Adipocyte (in vitro differentiated cells): ENCODE measurements at regions not wholly inside any gene's neighbourhood (a gene's known extent, or its start where the extent isn't known, plus 50 kb on each side); places are given as distances from the start of the nearest gene placed in this dataset.

ENCODE experiments used
- DNase-seq: peaks from one replicate; pipeline ENCODE4 v3.0.0-alpha.2; 2015; ENCODE audit warnings: low read depth
- H3K27me3 ChIP-seq: replicated peaks from 2 replicates; pipeline ENCODE4 v1.7.0; 2013; ENCODE audit warnings: mild to moderate bottlenecking, low read length, moderate library complexity; ENCODE audit not compliant: control insufficient read depth, insufficient read depth
- H3K36me3 ChIP-seq: 2 replicates; pipeline ENCODE4 v1.7.0; 2013; ENCODE audit warnings: low read length, mild to moderate bottlenecking, moderate library complexity; ENCODE audit not compliant: control insufficient read depth, insufficient read depth, severe bottlenecking
- H3K4me1 ChIP-seq: 2 replicates; pipeline ENCODE4 v1.7.0; 2013; ENCODE audit warnings: mild to moderate bottlenecking, low read length, moderate library complexity; ENCODE audit not compliant: control insufficient read depth, insufficient read depth
- H3K4me3 ChIP-seq: 2 replicates; pipeline ENCODE4 v1.7.0; 2013; ENCODE audit warnings: mild to moderate bottlenecking, low read length, moderate library complexity
- H3K9ac ChIP-seq: 2 replicates; pipeline ENCODE4 v1.7.0; 2013; ENCODE audit warnings: mild to moderate bottlenecking, low read length, moderate library complexity
- H3K9me3 ChIP-seq: 2 replicates; pipeline ENCODE4 v1.7.0; 2013; ENCODE audit warnings: mild to moderate bottlenecking, low read length, moderate library complexity; ENCODE audit not compliant: control insufficient read depth

DNA sequence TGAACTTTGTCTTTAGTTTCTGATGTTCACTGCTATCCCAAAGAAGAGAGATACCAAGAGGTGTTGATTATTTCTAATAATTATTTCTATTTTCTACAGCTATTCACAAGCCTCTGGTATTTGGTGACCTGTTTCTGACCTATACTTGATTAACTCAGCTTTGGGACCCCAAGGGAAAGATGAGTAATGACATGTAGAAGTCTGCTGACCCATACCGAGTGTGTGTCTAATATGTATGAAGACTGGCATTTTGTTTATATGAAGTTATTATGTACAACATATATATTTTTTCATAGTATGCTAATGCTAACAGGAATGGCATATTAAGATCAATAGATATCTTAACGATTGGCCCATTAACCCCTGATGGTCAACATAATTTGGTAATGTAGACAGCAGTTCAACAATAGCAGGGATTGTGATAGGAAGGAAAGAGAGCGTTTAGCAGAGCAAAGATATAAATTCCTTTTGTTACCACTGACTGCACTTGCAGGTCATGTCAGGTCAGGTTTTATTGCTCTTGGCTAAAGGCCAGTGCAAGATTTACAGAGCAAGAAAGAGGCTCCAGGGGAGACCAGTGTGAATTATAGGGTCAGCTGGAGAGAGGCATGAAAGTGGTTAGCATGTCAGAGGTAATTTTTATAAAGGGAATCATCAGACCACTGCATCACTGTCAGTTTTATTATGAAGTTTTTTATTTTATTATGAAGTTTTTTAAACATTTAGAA is 94.7 kb upstream of the DIPK2B start:
- H3K27me3 ChIP-seq: peaks cover 32% of the 10 kb centered on the region
- no peak overlapping the region for H3K4me3 ChIP-seq
- no peak overlapping the region for H3K9ac ChIP-seq
- H3K4me1 ChIP-seq: peaks cover 9% of the 10 kb centered on the region
- DNase-seq: peak; percentile 9
- H3K9me3 ChIP-seq: no peaks in the 10 kb centered on the region
- H3K36me3 ChIP-seq: no peaks in the 10 kb centered on the region

DNA sequence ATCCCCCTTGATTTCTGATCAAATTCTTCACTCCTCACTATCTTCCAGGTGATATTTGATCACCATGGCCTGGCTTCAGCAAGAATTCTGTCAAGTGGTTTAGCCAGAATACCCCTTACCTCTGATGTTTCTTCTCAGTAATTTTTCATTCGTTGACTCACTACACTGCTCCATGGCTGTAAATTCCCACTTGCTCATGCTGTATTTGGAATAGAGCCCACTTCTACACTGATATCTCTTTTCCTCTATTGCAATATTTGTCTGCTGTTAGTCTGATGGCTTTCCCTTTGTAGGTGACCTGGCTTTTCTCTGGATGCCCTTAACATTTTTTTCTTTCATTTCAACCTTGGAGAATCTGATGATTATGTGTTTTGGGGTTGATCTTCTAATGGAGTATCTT is 73.9 kb upstream of the DIPK2B start:
- H3K4me3 ChIP-seq: no peak overlapping the region
- peaks cover 17% of the 10 kb centered on the region for H3K27me3 ChIP-seq

DNA sequence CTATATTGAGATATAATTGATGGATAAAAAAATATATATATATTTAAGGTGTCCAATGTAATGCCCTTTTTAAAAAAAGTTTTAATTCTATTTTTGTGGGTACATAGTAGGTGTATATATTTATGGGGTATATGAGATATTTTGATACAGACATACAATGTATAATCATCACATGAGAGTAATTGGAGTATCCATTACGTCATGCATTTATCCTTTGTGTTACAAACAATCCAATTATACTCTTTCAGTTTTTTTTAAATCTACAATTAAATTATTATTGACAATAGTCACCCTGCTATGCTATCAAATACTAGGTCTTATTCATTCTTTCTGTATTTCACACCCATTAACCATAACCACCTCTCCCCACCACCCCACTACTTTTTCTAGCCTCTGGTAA is 66.3 kb upstream of the DIPK2B start:
- DNase-seq: no peak
- H3K27me3 ChIP-seq: peaks cover 29% of the 10 kb centered on the region
- no peak overlapping the region for H3K4me3 ChIP-seq
- H3K36me3 ChIP-seq: no peaks in the 10 kb centered on the region
- no peaks in the 10 kb centered on the region for H3K4me1 ChIP-seq
- peaks cover 15% of the 10 kb centered on the region for H3K9me3 ChIP-seq
- no peak overlapping the region for H3K9ac ChIP-seq

More for the DNA sequence above, 73.9 kb upstream of the DIPK2B start:
- H3K36me3 ChIP-seq: no peaks in the 10 kb centered on the region
- peaks cover 26% of the 10 kb centered on the region for H3K9me3 ChIP-seq
- DNase-seq: no peak
- no peaks in the 10 kb centered on the region for H3K4me1 ChIP-seq
- H3K9ac ChIP-seq: no peak overlapping the region

DNA sequence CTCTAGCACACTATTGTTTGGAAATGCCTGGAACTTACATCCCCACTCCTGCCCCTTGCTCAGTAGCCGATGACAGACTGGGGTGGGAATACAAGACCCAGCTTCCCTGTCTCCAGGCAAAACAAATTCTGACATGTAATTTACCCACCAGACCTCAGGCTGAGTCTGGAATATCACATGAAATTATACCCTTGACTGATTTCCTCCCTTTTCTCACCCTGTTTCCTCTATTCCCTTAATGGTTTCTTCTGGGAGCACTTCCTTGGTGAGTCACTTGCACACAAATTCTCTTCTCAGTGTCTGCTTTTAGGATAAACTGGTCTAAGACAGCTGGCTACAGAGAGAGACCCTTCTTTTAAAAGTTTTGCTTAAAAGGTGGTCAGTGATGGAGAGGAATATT is 65.8 kb upstream of the DIPK2B start:
- Histone ChIP-seq H3K27me3 (peaks cover 34% of the 10 kb centered on the region), H3K4me3 (no peak overlapping the region), H3K9ac (no peak overlapping the region), H3K4me1 (no peaks in the 10 kb centered on the region), H3K9me3 (peaks cover 18% of the 10 kb centered on the region), H3K36me3 (no peaks in the 10 kb centered on the region)
- no peak for DNase-seq

DNA sequence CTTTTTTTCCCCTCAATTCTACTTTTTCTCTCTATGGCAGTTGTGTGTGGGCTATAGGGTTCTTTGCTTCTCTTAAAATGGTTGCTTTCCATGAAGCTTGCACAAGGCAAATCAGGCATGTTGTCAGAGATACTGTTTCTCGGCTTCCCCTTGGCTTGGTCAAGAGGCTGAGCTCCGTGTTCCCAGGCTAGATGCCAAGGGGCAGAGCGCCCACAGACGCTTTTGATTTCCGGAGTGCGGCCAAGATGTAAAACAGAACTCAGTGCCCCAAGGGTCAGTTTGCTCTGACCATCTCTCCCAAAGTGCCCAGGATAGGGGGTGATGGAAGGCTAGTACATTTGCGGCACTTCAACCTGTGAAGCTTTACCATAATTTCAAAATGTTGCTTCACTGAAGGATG is 64.2 kb upstream of the DIPK2B start:
- Histone ChIP-seq H3K27me3 (peaks cover 29% of the 10 kb centered on the region), H3K4me1 (no peaks in the 10 kb centered on the region), H3K36me3 (no peaks in the 10 kb centered on the region), H3K4me3 (no peak overlapping the region), H3K9ac (no peak overlapping the region), H3K9me3 (peaks cover 19% of the 10 kb centered on the region)
- no peak for DNase-seq

DNA sequence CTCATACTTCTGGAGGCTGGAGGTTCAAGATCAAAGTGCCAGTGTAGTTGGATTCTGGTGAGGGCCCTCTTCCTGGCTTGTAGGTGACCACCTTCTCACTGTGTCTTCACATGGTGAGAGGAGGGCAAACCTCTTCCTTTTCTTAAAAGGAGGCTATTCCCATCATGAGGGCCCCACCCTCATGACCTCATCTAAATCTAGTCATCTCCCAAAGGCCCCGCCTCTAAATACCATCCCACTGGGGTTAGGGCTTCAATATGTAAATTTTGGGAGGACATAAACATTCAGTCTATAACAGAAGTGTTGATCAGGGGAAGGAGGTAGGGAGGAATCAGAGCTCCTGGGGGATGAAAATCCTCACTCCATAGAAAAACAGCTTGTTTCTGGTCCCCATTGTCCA is 60.8 kb upstream of the DIPK2B start:
- Histone ChIP-seq H3K4me1 (no peaks in the 10 kb centered on the region), H3K9me3 (peaks cover 8% of the 10 kb centered on the region), H3K9ac (no peak overlapping the region), H3K27me3 (peaks cover 35% of the 10 kb centered on the region), H3K4me3 (no peak overlapping the region), H3K36me3 (no peaks in the 10 kb centered on the region)
- no peak for DNase-seq

DNA sequence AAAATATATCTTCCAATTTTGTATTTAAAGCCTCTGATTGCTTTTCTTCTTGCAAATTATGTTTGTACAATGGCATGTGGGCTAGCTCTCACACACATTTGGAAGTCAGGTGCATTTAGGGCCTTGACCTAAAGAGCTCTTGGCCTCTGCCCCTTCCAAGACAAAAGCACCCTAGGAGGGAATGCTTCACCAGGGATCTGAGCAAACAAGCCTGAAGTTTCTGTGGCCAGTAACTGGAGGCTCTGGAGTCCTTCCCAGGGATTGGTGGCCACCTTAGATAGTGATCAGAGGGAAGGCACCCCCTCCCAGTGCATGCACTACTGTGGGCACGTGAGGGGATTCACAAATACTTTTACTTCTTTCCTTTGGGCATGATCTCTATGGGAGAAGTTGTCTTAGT is 60.3 kb upstream of the DIPK2B start:
- Histone ChIP-seq H3K9me3 (peaks cover 8% of the 10 kb centered on the region), H3K27me3 (peaks cover 30% of the 10 kb centered on the region), H3K36me3 (no peaks in the 10 kb centered on the region), H3K4me3 (no peak overlapping the region), H3K9ac (no peak overlapping the region), H3K4me1 (no peaks in the 10 kb centered on the region)
- no peak for DNase-seq

DNA sequence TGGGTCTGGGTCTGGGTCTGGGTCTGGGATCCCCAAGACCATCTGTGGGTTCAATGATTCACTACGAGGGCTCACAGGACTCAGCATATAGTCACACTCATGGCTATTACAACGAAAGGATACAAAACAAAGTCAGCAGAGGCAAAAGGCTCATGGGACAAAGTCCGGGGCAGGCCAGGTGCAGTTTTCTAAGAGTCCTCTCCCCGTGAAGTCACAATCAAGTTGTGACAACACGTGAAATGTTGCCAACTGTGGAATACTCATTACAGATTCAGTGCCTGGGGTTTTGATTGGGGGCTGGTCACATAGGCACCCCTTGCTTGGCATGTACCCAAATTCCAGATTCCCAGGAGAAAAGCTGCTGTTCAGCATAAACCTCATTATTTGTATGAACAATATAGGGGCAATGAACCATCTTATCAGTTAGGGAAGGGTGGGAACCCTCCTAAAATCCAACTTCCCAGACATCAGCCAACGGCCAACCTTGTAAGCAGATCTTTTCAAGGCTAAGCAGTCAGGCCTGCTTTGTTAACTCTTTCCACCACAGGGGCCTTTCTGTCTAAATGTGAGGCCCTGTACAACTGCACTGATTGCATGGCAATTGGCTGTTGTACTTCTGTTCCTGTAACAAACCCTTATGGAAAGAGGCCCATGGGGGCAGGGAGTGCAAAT is 58.2 kb upstream of the DIPK2B start:
- no peak overlapping the region for H3K4me3 ChIP-seq
- H3K4me1 ChIP-seq: no peaks in the 10 kb centered on the region
- H3K9ac ChIP-seq: no peak overlapping the region
- H3K9me3 ChIP-seq: peaks cover 8% of the 10 kb centered on the region
- no peak for DNase-seq
- H3K36me3 ChIP-seq: no peaks in the 10 kb centered on the region
- H3K27me3 ChIP-seq: peaks cover 15% of the 10 kb centered on the region
